OCI-LY7 (cell line): ENCODE measurements at regions not wholly inside any gene's neighbourhood (a gene's known extent, or its start where the extent isn't known, plus 50 kb on each side); places are given as distances from the start of the nearest gene placed in this dataset.

Source experiments
- BruUV-seq: library from RNA; stranded (reverse); fragments of 400-500 nt; replicated peaks from 2 replicates; lab custom pipeline; 2021; lab: Mats Ljungman, UMichigan
- CTCF ChIA-PET: fragments of 300-600 bp; sonication (Branson Sonifier 250); formaldehyde crosslinking; loops from one replicate; lab custom pipeline; 2022; ENCODE audit warnings: antibody characterized with exemption; ENCODE audit not compliant: unreplicated experiment; lab: Charles Lee
- POLR2A ChIA-PET: fragments of 300-600 bp; sonication (Branson Sonifier 250); formaldehyde crosslinking; loops from one replicate; lab custom pipeline; 2022; ENCODE audit warnings: antibody characterized with exemption; lab: Charles Lee
- DNase-seq: peaks from one replicate; pipeline ENCODE4 v3.0.0-alpha.2; 2015; ENCODE audit warnings: low spot score
- H2AFZ ChIP-seq: fragments of 200-600 bp; sonication (generic), shearing (Covaris generic); 2 replicates; pipeline ENCODE4 v1.6.1; 2014; ENCODE audit warnings: mild to moderate bottlenecking, antibody characterized with exemption, low read length, moderate library complexity
- H3K27ac ChIP-seq: fragments of 200-600 bp; sonication (generic); 2 replicates; pipeline ENCODE4 v1.5.1; 2014; ENCODE audit warnings: mixed run types, low read depth, mild to moderate bottlenecking, moderate library complexity, low read length, inconsistent platforms; ENCODE audit not compliant: poor library complexity, severe bottlenecking
- H3K36me3 ChIP-seq: fragments of 200-600 bp; sonication (generic); 2 replicates; pipeline ENCODE4 v1.6.1; 2014; ENCODE audit warnings: mild to moderate bottlenecking, antibody characterized with exemption, low read length, moderate library complexity, mixed read lengths; ENCODE audit not compliant: insufficient read depth
- H3K4me1 ChIP-seq: fragments of 200-600 bp; sonication (generic); 2 replicates; pipeline ENCODE4 v1.5.1; 2014; ENCODE audit warnings: mild to moderate bottlenecking, low read length; ENCODE audit not compliant: insufficient read depth, poor library complexity, severe bottlenecking
- H3K4me2 ChIP-seq: fragments of 200-600 bp; sonication (generic); 2 replicates; pipeline ENCODE4 v1.6.1; 2014; ENCODE audit warnings: mild to moderate bottlenecking, low read length
- H3K4me3 ChIP-seq: fragments of 200-600 bp; sonication (generic); 2 replicates; pipeline ENCODE4 v1.5.1; 2014; ENCODE audit warnings: mild to moderate bottlenecking, low read depth, low read length; ENCODE audit not compliant: poor library complexity, severe bottlenecking
- H3K79me2 ChIP-seq: fragments of 200-600 bp; sonication (generic); 2 replicates; pipeline ENCODE4 v1.6.1; 2016; ENCODE audit warnings: low read depth, mild to moderate bottlenecking, low read length, moderate library complexity, mixed read lengths; ENCODE audit not compliant: insufficient read depth
- H3K9me2 ChIP-seq: fragments of 200-600 bp; sonication (generic); 2 replicates; pipeline ENCODE4 v1.6.1; 2016; ENCODE audit warnings: mild to moderate bottlenecking, low read length, mixed read lengths; ENCODE audit not compliant: insufficient read depth
- H3K9me3 ChIP-seq: fragments of 200-600 bp; sonication (generic); 2 replicates; pipeline ENCODE4 v1.6.1; 2014; ENCODE audit warnings: mild to moderate bottlenecking, mixed run types, low read length, mixed read lengths
- H4K20me1 ChIP-seq: fragments of 200-600 bp; sonication (generic); 2 replicates; pipeline ENCODE4 v1.6.1; 2014; ENCODE audit warnings: mild to moderate bottlenecking, antibody characterized with exemption, low read length, moderate library complexity, mixed read lengths; ENCODE audit not compliant: insufficient read depth
- CTCF ChIP-seq: fragments of 200-600 bp; sonication (generic); conservative IDR thresholded peaks from 2 replicates; pipeline ENCODE4 v1.5.1; 2014; ENCODE audit warnings: mild to moderate bottlenecking, antibody characterized with exemption, low read length, moderate library complexity, mixed read lengths
- EZH2phosphoT487 ChIP-seq: fragments of 200-600 bp; sonication (generic); IDR thresholded peaks from 2 replicates; pipeline ENCODE4 v1.6.1; 2018; ENCODE audit warnings: low read depth, borderline replicate concordance, mild to moderate bottlenecking, mixed run types, antibody characterized with exemption, low read length, moderate library complexity, mixed read lengths
- intact Hi-C: fragments of 100-400 bp; cut with micrococcal nuclease; formaldehyde crosslinking; loops from one replicate; pipeline ENCODE4 v1.10.0; 2022; ENCODE audit not compliant: unreplicated experiment

DNA sequence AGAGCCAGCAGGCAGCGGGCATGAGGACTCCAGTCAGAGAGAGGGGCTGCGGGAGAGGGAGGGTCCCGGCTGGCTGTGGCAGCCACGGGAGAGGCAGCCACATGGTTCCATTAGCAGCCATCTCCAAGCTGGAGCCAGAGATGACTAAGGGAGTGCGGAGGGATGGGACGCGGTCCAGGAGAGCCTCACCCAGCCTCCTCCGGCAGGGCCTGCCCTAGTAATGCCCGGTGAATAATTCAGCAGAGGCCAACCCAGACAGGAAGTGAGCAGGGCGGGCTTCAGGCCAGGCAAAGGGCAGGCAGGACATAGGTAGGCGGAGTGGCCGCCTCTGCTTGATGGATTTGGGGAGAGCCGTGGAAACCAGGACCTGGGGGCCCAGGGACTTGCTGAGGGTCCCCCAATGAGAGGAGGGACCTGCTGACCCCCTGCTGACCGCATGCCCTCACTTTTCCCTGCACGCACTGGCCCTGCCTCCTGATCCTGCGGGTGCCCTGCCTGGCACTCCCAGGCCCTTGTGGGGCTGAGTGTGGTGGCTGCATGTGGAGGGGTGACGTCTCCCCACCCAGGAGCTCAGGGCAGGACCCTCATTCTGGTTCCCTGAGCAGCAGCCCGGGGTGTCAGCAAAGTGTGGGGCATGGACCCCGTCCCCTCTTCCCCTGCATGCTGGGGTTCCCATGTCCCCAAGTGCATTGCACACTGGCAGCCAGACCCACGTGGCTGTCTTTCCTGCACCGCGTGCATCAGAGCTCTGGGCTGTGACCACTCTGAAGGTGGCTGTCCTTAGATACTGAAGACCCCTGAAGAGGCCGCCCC, 51.8 kb upstream of the SLCO4A1 start:
- no TSS peak for BruUV-seq

DNA sequence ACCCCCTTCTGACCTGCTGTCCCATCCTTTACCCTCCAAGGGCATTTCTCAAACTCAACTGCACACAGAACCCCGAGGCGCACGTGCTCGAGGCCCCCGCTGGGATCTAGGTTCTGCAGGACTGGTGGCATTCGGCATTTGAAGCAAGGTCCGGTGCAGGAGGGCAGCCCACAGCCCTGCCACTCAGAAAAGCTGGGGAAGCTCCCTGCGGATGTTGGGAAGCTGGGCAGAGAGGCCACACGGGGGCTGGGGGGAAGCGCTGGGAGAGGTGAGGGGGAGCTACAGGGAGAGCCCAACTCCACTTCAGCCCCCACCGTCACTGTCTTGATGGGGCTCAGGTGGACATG, 51.2 kb upstream of the SLCO4A1 start:
- no peaks in the 10 kb centered on the region for H3K79me2 ChIP-seq
- no peak for DNase-seq
- no TSS peak for BruUV-seq
- H3K9me3 ChIP-seq: no peaks in the 10 kb centered on the region
- no peaks in the 10 kb centered on the region for H3K36me3 ChIP-seq
- H3K4me3 ChIP-seq: no peak overlapping the region
- no peak overlapping the region for H3K4me2 ChIP-seq
- H3K27ac ChIP-seq: no peak overlapping the region
- ChIA-PET CTCF (no interaction called here), POLR2A (no interaction called here)
- H4K20me1 ChIP-seq: no peaks in the 10 kb centered on the region
- H3K9me2 ChIP-seq: no peaks in the 10 kb centered on the region
- intact Hi-C loops: no loop called here
- no peak overlapping the region for H2AFZ ChIP-seq
- TF ChIP-seq CTCF (no peak), EZH2phosphoT487 (no peak)
- H3K4me1 ChIP-seq: no peaks in the 10 kb centered on the region

More for the DNA sequence above, 51.8 kb upstream of the SLCO4A1 start:
- no peak overlapping the region for H3K4me2 ChIP-seq
- H3K4me1 ChIP-seq: no peaks in the 10 kb centered on the region
- TF ChIP-seq CTCF (no peak), EZH2phosphoT487 (no peak)
- no peak overlapping the region for H2AFZ ChIP-seq
- no peaks in the 10 kb centered on the region for H3K9me3 ChIP-seq
- no peak overlapping the region for H3K4me3 ChIP-seq
- intact Hi-C loops: no loop called here
- CTCF ChIA-PET: no interaction called here
- no peaks in the 10 kb centered on the region for H3K36me3 ChIP-seq
- POLR2A ChIA-PET: no interaction called here
- no peaks in the 10 kb centered on the region for H4K20me1 ChIP-seq
- no peak overlapping the region for H3K27ac ChIP-seq
- no peaks in the 10 kb centered on the region for H3K79me2 ChIP-seq
- H3K9me2 ChIP-seq: no peaks in the 10 kb centered on the region
- no peak for DNase-seq

- BruUV-seq: no TSS peak
- intact Hi-C loops: no loop called here
- Histone ChIP-seq H3K9me3 (no peaks in the 10 kb centered on the region), H4K20me1 (no peaks in the 10 kb centered on the region), H3K4me2 (no peak overlapping the region), H3K36me3 (no peaks in the 10 kb centered on the region), H2AFZ (no peak overlapping the region), H3K4me3 (no peak overlapping the region), H3K4me1 (no peaks in the 10 kb centered on the region), H3K79me2 (no peaks in the 10 kb centered on the region), H3K27ac (no peak overlapping the region), H3K9me2 (no peaks in the 10 kb centered on the region)
- ChIA-PET POLR2A (no interaction called here), CTCF (no interaction called here)
- DNase-seq: no peak
- no peak for TF ChIP-seq CTCF
- TF ChIP-seq EZH2phosphoT487: no peak
Observed at GRCh38 chr20:62591591-62591990, 50.7 kb upstream of the SLCO4A1 start.
